Esophagus squamous epithelium (tissue), 4 donors: ENCODE measurements at regions not wholly inside any gene's neighbourhood (a gene's known extent, or its start where the extent isn't known, plus 50 kb on each side); places are given as distances from the start of the nearest gene placed in this dataset.

Experiments used
- POLR2A ChIP-seq, 4 donors: fragments of 450-650 bp; IDR thresholded peaks; one replicate each; pipeline ENCODE4 v1.6.1; 2017; ENCODE audit warnings: antibody characterized with exemption in 4 of 4, mild to moderate bottlenecking in 4 of 4, moderate library complexity in 3 of 4
- TF ChIP-seq, protein P1 (sequence below), 6 experiments: fragments of 450-650 bp in 4 of 6; fragments of 200-600 bp in 2 of 6; sonication (generic) in 2 of 6; IDR thresholded peaks; one replicate each; pipeline ENCODE4 v1.5.1; 2016 to 2019; ENCODE audit warnings: antibody characterized with exemption in 6 of 6, mild to moderate bottlenecking in 4 of 6, moderate library complexity in 4 of 6

DNA sequence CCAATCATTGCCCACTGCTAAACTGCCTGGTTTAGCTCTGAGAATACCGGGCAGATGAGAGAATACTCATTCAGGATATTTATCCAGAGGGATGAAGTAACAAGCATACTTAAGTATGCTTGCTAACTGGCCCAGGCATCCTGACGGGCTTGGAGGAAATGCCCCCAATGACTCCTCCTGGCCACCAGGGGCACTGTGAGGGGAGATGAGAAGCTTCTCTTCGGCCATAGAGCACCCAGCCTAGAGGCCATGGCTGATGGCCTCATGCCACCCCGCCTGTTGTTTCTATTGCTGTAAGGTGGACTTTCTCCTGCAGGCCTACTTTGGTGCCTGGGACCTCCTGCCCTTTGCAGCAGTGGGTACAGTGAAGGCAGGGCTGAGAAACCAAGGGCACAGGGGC is 134.5 kb upstream of the FSTL4 start:
- TF ChIP-seq, protein P1, sequence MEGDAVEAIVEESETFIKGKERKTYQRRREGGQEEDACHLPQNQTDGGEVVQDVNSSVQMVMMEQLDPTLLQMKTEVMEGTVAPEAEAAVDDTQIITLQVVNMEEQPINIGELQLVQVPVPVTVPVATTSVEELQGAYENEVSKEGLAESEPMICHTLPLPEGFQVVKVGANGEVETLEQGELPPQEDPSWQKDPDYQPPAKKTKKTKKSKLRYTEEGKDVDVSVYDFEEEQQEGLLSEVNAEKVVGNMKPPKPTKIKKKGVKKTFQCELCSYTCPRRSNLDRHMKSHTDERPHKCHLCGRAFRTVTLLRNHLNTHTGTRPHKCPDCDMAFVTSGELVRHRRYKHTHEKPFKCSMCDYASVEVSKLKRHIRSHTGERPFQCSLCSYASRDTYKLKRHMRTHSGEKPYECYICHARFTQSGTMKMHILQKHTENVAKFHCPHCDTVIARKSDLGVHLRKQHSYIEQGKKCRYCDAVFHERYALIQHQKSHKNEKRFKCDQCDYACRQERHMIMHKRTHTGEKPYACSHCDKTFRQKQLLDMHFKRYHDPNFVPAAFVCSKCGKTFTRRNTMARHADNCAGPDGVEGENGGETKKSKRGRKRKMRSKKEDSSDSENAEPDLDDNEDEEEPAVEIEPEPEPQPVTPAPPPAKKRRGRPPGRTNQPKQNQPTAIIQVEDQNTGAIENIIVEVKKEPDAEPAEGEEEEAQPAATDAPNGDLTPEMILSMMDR (IDR thresholded peaks at IDR 0.05) = no peak
- TF ChIP-seq POLR2A (IDR thresholded peaks at IDR 0.05) = no peak
